NCI-H2029 treated with DMSO at 0.1 percent for 48 hours (cell line): ENCODE measurements at regions not wholly inside any gene's neighbourhood (a gene's known extent, or its start where the extent isn't known, plus 50 kb on each side); places are given as distances from the start of the nearest gene placed in this dataset.

Source experiments
- DNase-seq: peaks from one replicate; lab custom pipeline; 2025; lab: John Stamatoyannopoulos, UW

- DNase-seq = no peak
Measured at GRCh38 chr7:89926194-89926593, 228.1 kb upstream of the STEAP1 start.

GRCh38 chr7:89926701-89927100 lies 227.6 kb upstream of the STEAP1 start:
- DNase-seq = no peak

DNA sequence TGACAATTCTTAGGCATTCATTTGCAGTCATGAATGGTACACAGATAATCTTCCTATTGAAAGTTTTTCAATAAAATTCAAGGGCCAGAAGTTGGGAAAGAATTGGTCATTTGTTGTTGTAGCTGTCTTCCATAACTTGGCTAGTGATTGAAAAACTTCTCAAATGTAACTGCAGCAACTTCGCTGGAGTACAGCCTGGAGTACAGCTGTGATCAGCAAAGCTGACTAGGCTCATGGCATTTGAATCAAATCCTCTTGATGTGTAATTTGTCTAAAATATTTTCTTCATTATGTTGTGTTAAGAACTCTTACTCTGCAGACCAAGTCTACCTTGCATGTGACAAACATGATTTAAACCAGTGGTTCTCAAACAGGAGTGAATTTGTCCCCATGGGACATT lies 226.5 kb upstream of the STEAP1 start:
- no peak for DNase-seq

GRCh38 chr7:89928451-89928850 lies 225.8 kb upstream of the STEAP1 start:
- DNase-seq = no peak

- no peak for DNase-seq
Measured at GRCh38 chr7:89934101-89934500, 220.2 kb upstream of the STEAP1 start.

DNA sequence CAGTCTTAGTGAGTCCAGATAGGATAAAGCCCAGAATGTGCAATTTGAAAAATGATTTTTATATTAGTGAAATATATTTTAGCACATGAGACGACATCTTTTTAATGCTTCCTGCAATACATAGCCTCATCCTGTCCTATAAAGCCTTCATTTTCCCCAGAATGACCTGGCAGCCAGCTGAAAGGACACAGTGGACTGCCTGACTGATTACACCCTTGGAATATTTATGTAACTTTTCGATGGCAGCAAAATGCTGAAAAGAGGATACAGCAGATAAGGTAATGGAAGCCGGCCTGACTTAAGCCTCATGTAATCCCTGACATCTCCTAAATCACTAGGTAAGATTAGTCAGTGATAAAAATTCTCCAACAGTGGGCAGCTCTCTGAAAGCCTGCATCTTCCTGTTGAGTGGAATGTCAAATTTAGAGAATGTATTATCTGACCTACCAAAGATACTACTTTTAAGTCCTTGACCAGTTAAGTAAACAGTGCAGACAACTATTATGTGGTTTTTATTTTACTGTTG lies 210.7 kb upstream of the STEAP1 start:
- DNase-seq = no peak

DNA sequence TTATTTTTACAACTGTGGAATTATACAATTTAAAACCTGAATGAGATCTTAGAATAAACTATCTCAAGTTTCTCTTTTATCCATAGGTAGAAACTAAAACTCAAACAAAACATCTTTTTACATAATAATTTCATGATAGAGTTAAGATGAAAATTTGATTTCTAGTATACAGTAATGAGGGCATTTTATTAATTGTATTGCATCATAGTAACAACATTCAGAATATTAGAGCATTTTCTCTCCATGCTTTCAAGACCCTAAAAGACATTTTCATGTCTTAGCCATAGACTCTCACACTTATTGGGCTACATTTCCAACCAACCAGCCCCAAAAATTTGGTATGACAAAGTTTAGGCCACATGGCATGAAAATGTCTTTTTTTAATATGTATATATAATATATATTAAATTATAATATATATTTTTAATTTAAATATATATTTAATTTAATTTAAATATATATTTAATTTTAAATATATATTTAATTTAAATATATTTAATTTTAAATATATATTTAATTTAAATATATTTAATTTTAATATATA lies 195.7 kb upstream of the STEAP1 start:
- DNase-seq = no peak

DNA sequence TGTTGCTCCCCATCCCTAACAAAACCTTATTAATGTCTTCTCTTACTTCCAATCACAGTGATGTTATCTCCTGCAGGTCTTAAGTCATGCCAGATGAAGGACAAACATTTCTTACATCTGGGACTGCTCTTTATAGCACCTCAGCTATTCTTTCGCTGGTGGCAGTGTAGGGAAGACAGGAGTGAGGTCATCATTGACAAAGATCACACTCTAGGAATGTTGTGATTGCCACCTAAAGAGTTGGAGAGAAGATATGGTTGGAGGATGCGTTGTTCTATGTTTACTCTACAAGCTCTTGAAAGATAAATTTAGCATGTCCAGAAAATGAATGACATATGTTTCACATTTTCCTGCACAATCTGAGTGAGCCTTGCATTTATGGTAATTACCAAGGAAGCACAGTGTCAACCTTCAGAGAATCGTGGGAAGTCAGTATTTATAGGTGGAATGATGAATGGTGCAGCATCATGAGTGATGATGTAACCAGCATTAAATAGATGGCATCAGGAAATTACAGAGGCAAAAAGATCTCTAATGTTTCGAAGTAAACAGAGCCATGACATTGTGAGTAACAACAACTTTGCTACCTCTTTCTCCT lies 188.1 kb upstream of the STEAP1 start:
- no peak for DNase-seq

- no peak for DNase-seq
Measured at GRCh38 chr7:89975577-89975976, 178.7 kb upstream of the STEAP1 start.

- no peak for DNase-seq
Measured at GRCh38 chr7:89987665-89988064, 166.6 kb upstream of the STEAP1 start.

GRCh38 chr7:89988074-89988473 lies 166.2 kb upstream of the STEAP1 start:
- DNase-seq = no peak

DNA sequence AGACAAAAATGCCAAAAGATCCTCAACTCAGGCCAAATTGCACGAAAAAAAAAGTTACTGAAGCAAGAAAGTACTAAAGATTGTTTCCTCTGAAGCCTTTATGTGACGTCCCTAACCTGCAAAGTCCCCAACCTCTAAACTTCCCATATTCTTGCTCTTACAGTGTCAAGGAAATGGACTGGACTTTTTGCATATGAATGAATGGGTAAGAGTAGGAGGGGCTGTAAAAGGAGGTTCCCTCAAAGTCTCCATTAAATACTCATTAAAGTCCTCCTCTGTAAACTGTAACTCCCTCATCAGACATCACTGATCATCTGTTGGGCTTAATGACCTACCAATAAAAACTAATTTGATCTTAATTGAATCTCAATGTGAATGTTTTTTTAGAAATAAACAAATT lies 164.8 kb upstream of the STEAP1 start:
- no peak for DNase-seq

DNA sequence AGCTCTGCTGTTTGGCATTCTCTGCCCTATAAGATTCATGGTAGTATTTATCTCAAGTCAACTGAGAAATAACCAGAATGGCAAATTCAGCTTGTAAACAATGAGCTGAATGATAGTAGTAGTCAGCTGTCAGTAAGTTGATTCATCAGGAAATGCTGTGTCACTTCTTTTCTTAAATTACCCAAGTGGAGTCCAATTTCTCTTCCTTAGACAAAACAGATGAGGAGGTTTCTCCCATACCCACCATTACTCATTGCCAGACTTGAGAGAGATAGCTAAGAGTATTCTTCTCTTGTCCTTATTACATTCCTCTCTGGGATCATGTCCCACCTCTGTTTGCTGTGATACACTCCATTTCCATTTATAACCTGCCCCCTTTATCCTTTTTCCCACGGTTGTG lies 159.8 kb upstream of the STEAP1 start:
- no peak for DNase-seq

- DNase-seq = no peak
Measured at GRCh38 chr7:89998554-89998953, 155.7 kb upstream of the STEAP1 start.

- DNase-seq = no peak
Measured at GRCh38 chr7:90005836-90006235, 148.4 kb upstream of the STEAP1 start.

DNA sequence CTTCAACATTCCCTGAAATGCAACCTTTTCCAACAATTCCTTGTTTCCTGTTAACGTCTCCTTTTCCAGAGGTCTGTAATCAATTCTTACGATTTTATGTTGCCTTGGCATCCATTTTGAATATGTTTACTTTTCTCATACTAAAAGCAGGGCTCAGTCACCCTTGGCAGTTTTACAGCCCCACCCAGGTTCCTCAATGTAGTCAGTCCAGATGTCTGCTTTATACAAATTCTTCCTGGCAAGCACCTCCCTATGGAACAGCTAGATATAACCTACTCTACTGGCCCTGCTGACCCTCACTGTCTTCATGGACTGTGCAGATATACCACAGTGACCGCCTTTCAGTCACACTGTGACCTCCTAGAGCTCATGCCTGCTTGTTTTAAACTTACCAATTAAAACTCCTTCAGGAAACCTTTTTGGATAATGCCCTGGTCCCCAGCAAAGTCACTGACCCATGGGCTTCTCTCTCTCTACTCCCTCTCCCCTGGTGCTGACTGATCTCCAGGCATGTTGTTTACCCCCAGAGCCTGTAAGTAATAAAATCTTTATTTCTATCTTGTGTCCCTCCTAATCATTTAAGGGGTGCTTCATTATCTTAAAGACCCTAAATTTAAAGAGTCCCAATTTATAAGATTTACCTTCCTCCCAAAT lies 147.1 kb upstream of the STEAP1 start:
- no peak for DNase-seq

- DNase-seq = no peak
Measured at GRCh38 chr7:90007831-90008230, 146.4 kb upstream of the STEAP1 start.

- no peak for DNase-seq
Measured at GRCh38 chr7:90022213-90022612, 132.1 kb upstream of the STEAP1 start.

- DNase-seq = no peak
Measured at GRCh38 chr7:90025771-90026170, 128.5 kb upstream of the STEAP1 start.

DNA sequence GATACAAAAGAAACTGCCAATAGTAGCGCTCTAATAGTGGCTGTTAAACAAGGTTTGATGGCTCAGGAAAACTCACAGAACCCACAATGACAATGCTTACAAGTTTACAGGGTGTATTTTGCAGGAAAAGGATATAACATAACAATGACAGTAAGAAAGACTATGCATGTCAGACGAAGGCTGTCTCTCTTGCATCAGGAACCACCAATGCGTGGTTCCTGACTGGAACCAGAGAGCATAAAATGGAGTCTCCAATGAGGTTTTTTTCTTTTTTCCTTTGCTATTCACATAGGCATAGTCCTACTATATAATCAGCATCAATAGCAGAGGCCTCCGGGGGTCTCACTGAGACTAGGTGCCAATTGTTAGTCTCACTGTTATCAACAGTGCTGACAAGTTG lies 120.4 kb upstream of the STEAP1 start:
- DNase-seq = no peak

- no peak for DNase-seq
Measured at GRCh38 chr7:90053094-90053493, 101.2 kb upstream of the STEAP1 start.

DNA sequence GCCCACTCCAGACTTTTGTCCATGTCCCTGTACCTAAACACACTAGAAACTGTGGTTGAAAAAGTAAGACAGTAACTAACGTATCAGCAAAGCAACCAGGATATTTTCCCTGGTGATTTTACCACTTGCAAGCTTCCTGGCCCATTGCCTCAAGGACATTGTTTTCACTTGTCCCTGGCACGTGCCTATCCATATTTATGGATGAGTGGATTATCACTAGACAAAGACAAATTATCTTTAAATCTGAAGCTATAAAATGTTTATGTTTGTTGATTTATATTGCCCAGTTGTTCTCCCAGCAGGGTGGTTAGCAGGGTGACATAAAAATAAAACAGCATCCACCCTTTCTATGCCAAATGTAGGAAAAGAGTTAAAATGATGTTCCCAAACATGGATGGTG lies 93.2 kb upstream of the STEAP1 start:
- DNase-seq = no peak

- DNase-seq = no peak
Measured at GRCh38 chr7:90064370-90064769, 89.9 kb upstream of the STEAP1 start.

DNA sequence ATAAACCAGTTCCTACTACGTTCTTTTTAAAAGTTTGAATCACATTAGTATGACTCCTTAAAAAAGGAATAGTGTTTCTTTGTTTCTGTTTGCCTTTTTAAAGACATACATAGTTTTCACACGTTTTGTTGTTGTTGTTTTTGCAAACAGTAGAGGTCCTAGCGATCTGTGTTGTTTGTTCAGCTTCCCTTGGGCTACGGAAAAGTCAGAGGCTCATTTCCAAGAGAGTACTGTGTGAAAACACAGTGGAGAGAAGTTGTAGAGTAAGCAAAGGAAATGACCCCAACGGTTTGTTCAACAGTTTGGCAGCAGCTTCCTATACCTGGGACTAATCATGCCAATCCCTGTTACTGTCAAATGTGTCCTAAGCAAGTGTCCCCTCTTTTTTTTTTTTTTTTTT lies 87.1 kb upstream of the STEAP1 start:
- DNase-seq = no peak
